A549 (cell line): ENCODE measurements at regions not wholly inside any gene's neighbourhood (a gene's known extent, or its start where the extent isn't known, plus 50 kb on each side); places are given as distances from the start of the nearest gene placed in this dataset.

ENCODE experiments used
- BHLHE40 ChIP-seq: IDR thresholded peaks from 2 replicates; pipeline ENCODE4 v1.6.1; 2012; ENCODE audit warnings: low read depth, low read length, inconsistent platforms
- CTCF ChIP-seq: fragments of >200 bp; sonication (Bioruptor Twin); formaldehyde crosslinking; IDR thresholded peaks from 3 replicates; pipeline ENCODE4 v1.5.1; 2016
- ELK1 ChIP-seq: fragments of 150-350 bp; IDR thresholded peaks from 2 replicates; pipeline ENCODE4 v1.6.1; 2014; ENCODE audit warnings: low read depth, mild to moderate bottlenecking, low read length
- EP300 ChIP-seq, 2 experiments: fragments of >200 bp; sonication (Bioruptor Twin); formaldehyde crosslinking; IDR thresholded peaks; 2 replicates in 1 of 2; 3 replicates in 1 of 2; pipeline ENCODE4 v1.6.1; 2016 to 2017
- JUN ChIP-seq, 2 experiments: fragments of >200 bp; sonication (Bioruptor Twin); formaldehyde crosslinking; IDR thresholded peaks; 2 replicates in 1 of 2; 3 replicates in 1 of 2; pipeline ENCODE4 v1.6.1; 2016 to 2017
- MAX ChIP-seq: IDR thresholded peaks from 2 replicates; pipeline ENCODE4 v1.6.1; 2012
- POLR2A ChIP-seq: IDR thresholded peaks from 2 replicates; pipeline ENCODE4 v1.6.1; 2012; ENCODE audit warnings: mild to moderate bottlenecking, low read length
- REST ChIP-seq: fragments of 200-600 bp; sonication (generic); IDR thresholded peaks from 2 replicates; pipeline ENCODE4 v1.6.1; 2016; ENCODE audit warnings: antibody characterized with exemption, mild to moderate bottlenecking, moderate library complexity

GRCh38 chr2:107607054-107607453, 219.6 kb upstream of the RGPD4 start:
- TF ChIP-seq REST (no peak), CTCF (no peak), EP300 (IDR thresholded peaks at IDR 0.05) (no peak), BHLHE40 (no peak), MAX (no peak), POLR2A (no peak), JUN (IDR thresholded peaks at IDR 0.05) (no peak), ELK1 (no peak)
